K562 (cell line): ENCODE measurements at regions not wholly inside any gene's neighbourhood (a gene's known extent, or its start where the extent isn't known, plus 50 kb on each side); places are given as distances from the start of the nearest gene placed in this dataset.
A peak's percentile ranks its signal among the peaks of the same experiment; 100 is the strongest.

Source experiments
- ARID1B ChIP-seq: fragments of 450-650 bp; IDR thresholded peaks from 2 replicates; pipeline ENCODE4 v1.6.1; 2016; ENCODE audit warnings: antibody characterized with exemption, mild to moderate bottlenecking, inconsistent platforms
- ASH1L ChIP-seq: fragments of 450-650 bp; IDR thresholded peaks from 2 replicates; pipeline ENCODE4 v1.6.1; 2018; ENCODE audit warnings: borderline replicate concordance, mild to moderate bottlenecking, low read depth; ENCODE audit not compliant: partially characterized antibody
- BACH1 ChIP-seq: fragments of 200-800 bp; sonication (Bioruptor generic); IDR thresholded peaks from 2 replicates; pipeline ENCODE4 v1.6.1; 2016; ENCODE audit warnings: missing genetic modification characterization, missing compliant biosample characterization
- CREB3L1 ChIP-seq: fragments of 450-650 bp; IDR thresholded peaks from 2 replicates; pipeline ENCODE4 v1.6.1; 2014; ENCODE audit warnings: low read depth, mild to moderate bottlenecking, moderate library complexity, borderline replicate concordance
- CTCF ChIP-seq, 3 experiments: IDR thresholded peaks in 2 of 3; conservative IDR thresholded peaks in 1 of 3; 2 replicates each; pipeline ENCODE4 v1.5.1; 2011 to 2012; ENCODE audit warnings: low read length in 3 of 3, mild to moderate bottlenecking in 3 of 3, control low read depth in 2 of 3, improper control_type of control experiment in 1 of 3, inconsistent platforms in 1 of 3, low read depth in 1 of 3, mixed read lengths in 1 of 3, moderate library complexity in 1 of 3; ENCODE audit not compliant: insufficient read depth in 2 of 3
- ELK1 ChIP-seq: sonication (generic); formaldehyde crosslinking; IDR thresholded peaks from 2 replicates; pipeline ENCODE4 v1.8.1; 2022; ENCODE audit warnings: missing genetic modification reagents
- FUS ChIP-seq: fragments of 200-400 bp; formaldehyde crosslinking; optimal IDR thresholded peaks from 2 replicates; pipeline ENCODE3; 2017; ENCODE audit warnings: low read depth, low read length
- HDAC6 ChIP-seq: IDR thresholded peaks from 2 replicates; pipeline ENCODE4 v1.6.1; 2012; ENCODE audit warnings: low read depth, mild to moderate bottlenecking, control low read depth, inconsistent platforms, low read length, moderate library complexity
- HEY1 ChIP-seq: fragments of 250-450 bp; sonication (Bioruptor Pico); IDR thresholded peaks from 2 replicates; pipeline ENCODE4 v1.5.0; 2020; ENCODE audit warnings: mild to moderate bottlenecking, moderate library complexity, borderline replicate concordance
- PRMT5 ChIP-seq: sonication (generic); formaldehyde crosslinking; IDR thresholded peaks from 2 replicates; pipeline ENCODE4 v1.5.0; 2020; ENCODE audit warnings: missing genetic modification reagents
- SIN3A ChIP-seq, 2 experiments: fragments of 150-350 bp in 1 of 2; IDR thresholded peaks; 2 replicates each; pipeline ENCODE4 v1.6.1; 2011 to 2016; ENCODE audit warnings: borderline replicate concordance in 2 of 2, low read depth in 2 of 2, low read length in 2 of 2, mild to moderate bottlenecking in 2 of 2, moderate library complexity in 2 of 2; ENCODE audit not compliant: control insufficient read depth in 1 of 2
- TFAM ChIP-seq: fragments of 250-450 bp; sonication (Bioruptor Pico); conservative IDR thresholded peaks from 2 replicates; pipeline ENCODE4 v1.5.0; 2021; ENCODE audit warnings: mild to moderate bottlenecking, moderate library complexity
- ZBTB40 ChIP-seq, 2 experiments: fragments of 450-650 bp in 1 of 2; sonication (generic) in 1 of 2; formaldehyde crosslinking in 1 of 2; IDR thresholded peaks; 2 replicates each; pipeline versions ENCODE4 v1.7.1 to v1.9.0; 2016 to 2022; ENCODE audit warnings: inconsistent platforms in 1 of 2, mild to moderate bottlenecking in 1 of 2, missing genetic modification reagents in 1 of 2
- ZC3H8 ChIP-seq: fragments of 450-650 bp; IDR thresholded peaks from 2 replicates; pipeline ENCODE4 v1.6.1; 2017
- ZNF324 ChIP-seq: fragments of 250-450 bp; sonication (Bioruptor Pico); IDR thresholded peaks from 2 replicates; pipeline ENCODE4 v1.4.0; 2020; ENCODE audit warnings: mild to moderate bottlenecking

GRCh38 chr6:20034408-20034769 is 177.9 kb downstream of the MBOAT1 start (continued):
- TF ChIP-seq SIN3A (IDR thresholded peaks at IDR 0.05; ENCODE audit: borderline replicate concordance in 2 of 2, control insufficient read depth in 1 of 2, low read depth in 2 of 2, low read length in 2 of 2) (no peak), BACH1 (tag) (no peak), ZNF324 (CRISPR knock-in tag) (no peak), ELK1 (CRISPR knock-in tag) (no peak), FUS (no peak), ZC3H8 (no peak), TFAM (CRISPR knock-in tag) (no peak), HEY1 (CRISPR knock-in tag) (no peak), CREB3L1 (peak; percentile 93), PRMT5 (CRISPR knock-in tag) (no peak), HDAC6 (no peak), ZBTB40 (IDR thresholded peaks at IDR 0.05) (no peak), ZBTB40 (CRISPR knock-in tag; IDR thresholded peaks at IDR 0.05) (no peak), ASH1L (no peak), ARID1B (peak; percentile 93), CTCF (IDR thresholded peaks at IDR 0.05 in 2 of 3, conservative IDR thresholded peaks at IDR 0.05 in 1 of 3; ENCODE audit: insufficient read depth in 2 of 3, low read depth in 1 of 3, low read length in 3 of 3) (no peak)
